ENCODE measurements at regions not wholly inside any gene's neighbourhood (a gene's known extent, or its start where the extent isn't known, plus 50 kb on each side); places are given as distances from the start of the nearest gene placed in this dataset.

GRCh38 chr2:142521492-142521891 is 356.0 kb upstream of the KYNU start:
- TF ChIP-seq, protein P1, sequence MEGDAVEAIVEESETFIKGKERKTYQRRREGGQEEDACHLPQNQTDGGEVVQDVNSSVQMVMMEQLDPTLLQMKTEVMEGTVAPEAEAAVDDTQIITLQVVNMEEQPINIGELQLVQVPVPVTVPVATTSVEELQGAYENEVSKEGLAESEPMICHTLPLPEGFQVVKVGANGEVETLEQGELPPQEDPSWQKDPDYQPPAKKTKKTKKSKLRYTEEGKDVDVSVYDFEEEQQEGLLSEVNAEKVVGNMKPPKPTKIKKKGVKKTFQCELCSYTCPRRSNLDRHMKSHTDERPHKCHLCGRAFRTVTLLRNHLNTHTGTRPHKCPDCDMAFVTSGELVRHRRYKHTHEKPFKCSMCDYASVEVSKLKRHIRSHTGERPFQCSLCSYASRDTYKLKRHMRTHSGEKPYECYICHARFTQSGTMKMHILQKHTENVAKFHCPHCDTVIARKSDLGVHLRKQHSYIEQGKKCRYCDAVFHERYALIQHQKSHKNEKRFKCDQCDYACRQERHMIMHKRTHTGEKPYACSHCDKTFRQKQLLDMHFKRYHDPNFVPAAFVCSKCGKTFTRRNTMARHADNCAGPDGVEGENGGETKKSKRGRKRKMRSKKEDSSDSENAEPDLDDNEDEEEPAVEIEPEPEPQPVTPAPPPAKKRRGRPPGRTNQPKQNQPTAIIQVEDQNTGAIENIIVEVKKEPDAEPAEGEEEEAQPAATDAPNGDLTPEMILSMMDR (conservative IDR thresholded peaks at IDR 0.05; ENCODE audit: low read depth, low read length): no peak
- no peak for TF ChIP-seq EZH2 (IDR thresholded peaks at IDR 0.05; ENCODE audit: borderline replicate concordance, low read depth, low read length, poor library complexity, severe bottlenecking)
